GM19452 (cell line): ENCODE measurements at regions not wholly inside any gene's neighbourhood (a gene's known extent, or its start where the extent isn't known, plus 50 kb on each side); places are given as distances from the start of the nearest gene placed in this dataset.

Experiments used
- ATAC-seq: cut with Tn5 transposase; IDR thresholded peaks from one replicate; pipeline ENCODE4 v1.9.1; 2021; ENCODE audit not compliant: unreplicated experiment

DNA sequence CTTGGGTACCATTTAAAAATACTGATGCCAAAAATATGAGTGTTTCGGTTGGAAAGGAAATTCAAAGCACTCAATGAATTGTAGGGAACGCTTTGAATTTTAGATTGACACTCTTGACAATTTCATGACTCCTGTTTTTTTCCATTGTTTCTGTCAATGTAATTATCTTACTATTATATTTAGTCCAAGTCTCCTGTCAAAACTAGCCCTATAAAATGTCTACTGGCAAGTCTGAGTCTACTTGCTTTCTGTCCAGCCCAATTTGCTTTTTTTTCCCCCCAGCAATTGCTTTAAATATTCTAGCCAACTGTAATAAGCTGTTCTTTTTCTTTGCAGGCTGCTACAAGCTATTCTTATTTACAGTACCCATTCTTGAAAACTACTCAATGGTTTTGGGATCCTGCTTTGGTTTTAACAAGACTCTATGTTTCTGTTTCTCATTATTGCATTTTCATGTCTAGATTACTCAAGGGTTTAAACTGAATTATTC, 1103.9 kb upstream of the GJE1 start:
- no peak for ATAC-seq

DNA sequence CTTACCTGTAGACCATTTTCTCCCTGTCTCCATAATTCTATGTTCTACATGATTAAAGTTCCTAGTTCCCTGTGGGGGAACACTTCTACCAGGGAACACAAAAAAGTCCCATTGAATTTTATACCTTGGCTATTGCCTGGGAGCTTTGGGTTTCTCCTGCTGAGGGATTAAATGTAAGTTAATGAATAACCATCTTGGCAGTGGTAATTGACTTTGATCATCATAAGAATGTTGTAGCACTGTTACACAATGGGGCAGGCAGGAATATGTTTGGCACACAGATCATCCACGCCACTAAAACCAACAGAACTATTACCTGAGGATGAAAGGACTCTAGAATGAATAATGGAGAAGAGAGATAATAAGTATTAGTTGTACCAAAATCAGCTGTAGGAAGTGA, 1106.2 kb upstream of the GJE1 start:
- ATAC-seq: no peak

DNA sequence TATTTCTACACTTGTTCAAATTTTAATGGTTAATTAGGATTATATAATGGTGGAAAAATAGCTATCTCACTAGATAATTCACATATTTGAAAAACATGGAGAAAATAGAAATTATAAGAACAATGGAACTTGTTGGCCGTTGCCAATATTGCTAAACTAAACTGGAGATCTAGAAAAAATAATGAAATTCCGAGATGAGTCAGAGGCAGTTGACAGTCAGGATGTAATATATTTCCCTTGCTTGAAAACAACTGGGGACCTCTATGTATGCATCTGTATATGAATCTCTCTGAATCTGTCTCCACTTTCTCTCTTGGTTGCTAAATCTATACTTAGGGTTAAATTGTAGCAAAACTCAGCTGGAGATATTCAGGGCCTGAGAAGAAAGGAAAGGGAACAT, 1108.2 kb upstream of the GJE1 start:
- no peak for ATAC-seq

DNA sequence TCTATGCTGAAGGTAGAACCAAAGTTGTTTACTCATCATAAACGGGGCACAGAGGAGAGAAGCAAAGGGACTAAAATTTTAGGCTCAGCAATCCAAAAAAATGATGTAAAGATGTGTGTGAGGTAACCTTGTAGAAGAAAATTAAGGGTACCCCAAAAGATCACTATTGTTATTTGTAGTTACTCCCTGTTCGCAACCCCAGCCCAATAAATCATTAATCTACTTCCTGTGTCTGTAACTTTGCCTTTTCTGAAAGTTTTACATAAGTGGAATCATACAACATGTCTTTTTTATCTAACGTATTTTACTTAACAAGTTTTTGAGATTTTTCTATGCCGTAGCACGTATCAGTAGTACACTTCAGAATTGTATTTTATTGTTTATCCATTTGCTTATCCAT, 1114.8 kb upstream of the GJE1 start:
- no peak for ATAC-seq

DNA sequence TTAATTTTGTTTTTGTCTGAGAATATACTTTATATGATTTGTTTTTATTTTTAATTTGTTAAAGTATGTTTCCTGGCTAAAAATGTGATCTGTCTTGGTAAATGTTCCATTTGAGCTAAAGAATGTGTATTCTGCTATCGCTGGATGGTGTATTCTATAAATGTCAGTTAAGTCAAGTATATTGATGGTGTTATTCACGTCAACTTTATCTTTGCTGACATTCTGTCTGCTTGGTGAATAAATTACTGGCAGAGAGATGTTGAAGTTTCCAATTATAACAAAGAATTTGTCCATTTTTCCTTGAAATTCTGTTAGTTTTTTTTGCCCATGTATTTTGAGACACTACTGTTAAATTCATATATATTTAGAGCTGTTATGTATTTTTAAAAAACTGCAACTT, 1131.8 kb upstream of the GJE1 start:
- no peak for ATAC-seq

DNA sequence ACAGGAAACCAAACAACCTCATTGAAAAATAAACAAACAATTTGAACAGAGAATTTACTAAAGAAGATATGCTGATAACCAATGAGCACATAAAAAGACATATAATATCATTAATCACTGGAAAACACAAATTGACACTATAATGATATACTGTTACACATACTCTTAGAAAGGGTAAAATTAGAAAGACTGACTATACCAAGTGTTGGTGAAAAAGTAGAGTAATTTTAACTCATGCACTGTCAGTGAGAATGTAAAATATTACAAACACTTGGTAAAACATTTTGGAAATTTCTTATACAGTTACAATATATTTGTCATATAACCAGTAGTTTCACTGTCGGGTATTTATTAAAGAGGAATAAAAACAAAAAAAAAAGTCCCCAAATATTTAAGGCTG, 1139.2 kb upstream of the GJE1 start:
- ATAC-seq: no peak

DNA sequence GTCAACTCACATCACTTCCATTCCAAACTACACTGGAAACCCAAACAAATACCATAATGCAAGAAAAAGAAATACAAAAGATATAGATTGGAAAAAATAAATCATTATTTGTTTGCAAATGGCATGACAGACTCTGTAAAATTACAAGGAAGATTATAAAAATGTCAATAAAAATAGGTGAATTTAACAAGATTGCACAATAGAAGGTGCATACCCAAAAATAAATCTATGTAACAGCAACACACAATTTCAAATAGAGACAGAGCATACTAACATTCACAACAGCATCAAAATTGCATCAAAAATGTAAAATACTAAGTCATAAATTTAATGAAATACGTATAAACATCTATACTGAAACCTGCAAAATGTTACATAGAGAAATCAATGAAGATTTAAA, 1140.0 kb upstream of the GJE1 start:
- no peak for ATAC-seq

DNA sequence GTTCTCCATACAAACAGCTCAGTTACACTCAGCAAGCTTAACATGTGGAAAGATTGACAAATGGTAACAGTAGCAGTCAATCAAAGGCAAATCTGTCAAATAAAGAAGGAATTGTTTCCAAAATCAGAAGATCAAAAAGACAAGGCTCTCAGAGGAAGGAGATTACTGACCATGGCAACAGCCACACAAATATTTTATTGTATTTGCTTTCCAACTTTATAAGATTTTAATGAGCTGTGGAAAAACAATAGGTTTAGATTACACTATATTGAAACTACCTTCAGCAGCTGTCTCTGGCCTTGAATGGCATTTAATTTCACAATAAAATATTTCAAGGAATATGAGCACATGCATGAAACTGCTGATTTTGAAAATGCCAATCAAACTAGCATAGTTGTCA, 1143.9 kb upstream of the GJE1 start:
- no peak for ATAC-seq

DNA sequence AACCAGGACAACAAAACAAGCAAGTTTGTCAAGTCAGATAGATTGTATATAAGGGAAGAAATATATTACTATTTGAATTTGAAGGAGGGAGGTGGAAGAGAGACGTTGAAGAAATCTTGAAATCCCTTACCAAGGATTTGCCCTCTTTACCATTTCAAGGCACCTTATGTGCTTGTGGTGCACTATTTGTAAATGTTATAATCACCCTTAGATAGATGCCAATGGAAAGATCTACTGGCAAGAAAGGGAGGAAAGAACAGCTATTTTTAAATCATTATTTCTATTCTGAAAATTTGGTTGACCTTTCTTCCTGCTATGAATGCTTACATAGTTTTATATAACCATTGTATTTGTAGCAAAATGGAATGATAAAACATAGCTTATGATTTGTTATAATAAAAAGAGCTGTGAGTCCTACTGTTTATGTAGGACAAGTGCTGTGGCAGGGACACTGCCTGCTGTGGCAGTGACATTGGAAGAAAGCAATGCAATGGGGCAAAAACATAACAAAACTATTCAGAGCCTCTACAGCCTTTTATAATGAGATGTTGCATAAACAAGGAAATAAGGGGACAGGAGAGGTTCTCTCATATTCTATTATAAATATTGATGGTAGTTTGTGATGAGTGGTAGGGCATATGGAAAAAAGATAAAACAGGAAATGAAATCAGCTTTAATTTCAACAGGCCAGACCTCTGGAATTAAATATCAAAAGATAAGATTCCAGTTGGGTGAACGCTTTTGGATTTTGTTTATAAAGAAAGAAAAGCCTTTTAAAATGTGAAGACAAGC, 1145.2 kb upstream of the GJE1 start:
- no peak for ATAC-seq

DNA sequence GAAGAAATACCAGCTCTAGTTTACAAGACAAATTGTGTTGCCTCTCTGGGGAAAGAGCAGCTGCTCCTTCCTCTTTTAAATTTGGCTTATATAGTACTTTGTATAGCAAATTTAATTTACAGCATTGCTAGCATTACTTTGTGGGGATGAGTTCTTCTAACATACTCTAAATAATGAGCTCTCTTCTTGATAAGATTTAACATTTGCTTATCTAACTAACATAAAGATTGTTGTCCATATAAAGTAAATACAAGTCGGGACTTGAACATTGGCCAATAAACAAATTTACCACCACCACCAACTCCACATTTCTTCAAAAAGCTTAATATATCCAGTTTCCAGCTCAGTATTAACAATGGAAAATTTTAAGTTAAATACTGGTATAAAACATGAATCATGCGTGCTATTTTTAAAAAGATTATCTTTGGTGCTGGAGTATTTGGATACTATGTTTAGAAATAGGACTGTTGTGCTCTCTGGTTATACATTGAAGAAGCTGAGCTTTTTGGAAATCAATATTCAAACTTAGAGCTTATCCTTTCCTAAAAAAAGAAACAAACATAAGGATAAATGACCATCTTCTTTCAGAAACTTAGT, 1146.9 kb upstream of the GJE1 start:
- ATAC-seq: no peak

DNA sequence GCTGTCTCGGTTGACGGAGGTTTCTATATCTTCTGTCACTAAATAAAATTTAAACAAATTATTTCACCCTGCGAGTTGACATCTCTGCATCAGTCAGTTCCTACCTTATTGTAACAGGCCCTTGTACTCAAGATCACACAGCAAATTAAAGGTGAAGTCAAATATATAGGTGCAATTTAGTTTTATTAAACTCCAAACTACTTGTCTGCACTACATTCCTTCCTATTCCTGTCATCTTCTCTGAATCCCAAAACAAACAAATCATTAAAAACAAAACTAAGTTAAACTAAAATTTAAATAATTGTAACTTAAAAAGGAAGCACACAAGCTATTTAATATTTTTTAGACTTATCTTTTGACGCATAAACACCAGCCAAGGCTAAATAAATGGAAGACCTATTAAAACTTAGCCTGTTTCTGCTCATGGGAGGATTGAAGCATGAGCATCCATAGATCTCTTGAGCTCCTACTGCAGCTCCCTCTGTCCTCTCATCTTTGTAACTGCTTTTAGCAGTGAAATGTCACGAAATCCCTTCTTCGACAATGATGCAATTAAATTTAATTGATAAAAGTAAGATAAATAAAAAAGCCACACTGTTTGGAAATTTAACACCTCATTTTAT, 1152.3 kb upstream of the GJE1 start:
- ATAC-seq: no peak

DNA sequence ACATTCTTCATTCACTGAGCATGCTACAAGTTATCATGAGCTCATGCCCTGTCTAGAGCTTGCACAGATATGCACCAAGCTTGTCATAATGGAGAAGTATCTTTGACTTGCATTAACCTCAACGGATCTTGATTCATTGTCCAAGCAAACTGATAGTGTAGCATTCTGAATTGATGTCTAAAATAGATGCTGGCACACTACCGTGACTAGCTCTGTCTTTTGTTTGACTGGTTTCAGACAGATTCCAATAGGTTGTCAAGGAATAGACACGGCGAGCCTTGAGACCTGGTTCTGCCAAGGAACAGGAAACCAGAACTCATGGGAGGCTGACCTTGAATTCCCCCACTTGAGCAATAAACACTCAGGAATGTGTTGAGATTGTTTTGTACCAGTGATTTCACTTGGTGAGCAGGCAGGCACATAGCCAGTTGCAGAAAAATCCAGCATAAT, 1153.1 kb upstream of the GJE1 start:
- ATAC-seq: no peak

DNA sequence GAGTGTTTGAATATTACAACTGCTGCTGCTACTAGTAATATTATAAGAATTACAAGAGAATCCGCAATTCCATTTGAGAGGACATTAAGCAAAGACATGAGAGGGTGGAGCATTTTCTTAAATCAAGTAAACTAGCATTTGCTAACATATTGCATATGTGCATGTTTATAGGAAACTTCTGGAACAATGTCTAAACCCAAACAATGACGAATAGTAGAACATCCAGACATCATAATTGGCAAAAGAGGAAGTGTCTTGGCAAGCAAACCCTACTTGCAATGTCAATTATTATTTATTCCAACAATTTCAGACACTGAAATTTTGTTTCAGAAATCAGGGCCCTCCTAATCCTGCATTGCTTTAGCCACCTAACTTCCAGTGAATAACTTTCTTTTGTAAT, 1155.3 kb upstream of the GJE1 start:
- ATAC-seq: no peak

DNA sequence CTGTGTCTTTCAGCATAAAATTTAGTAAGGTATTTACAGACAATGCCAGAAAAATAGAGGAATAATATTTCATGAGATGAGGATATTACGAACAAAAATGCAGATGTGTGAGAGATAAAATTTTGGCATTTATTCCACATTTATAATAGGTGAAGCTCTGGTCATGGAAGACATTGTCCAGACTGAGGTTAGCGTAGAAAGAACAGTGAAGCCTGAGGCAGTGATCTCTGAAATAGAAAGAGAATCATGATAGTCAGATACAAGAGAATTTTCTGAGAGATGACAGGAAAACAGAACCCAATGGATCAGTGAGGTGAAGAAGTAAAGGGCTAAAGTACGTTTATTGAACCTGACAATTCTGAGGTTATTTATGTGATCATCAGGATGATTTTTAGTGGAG, 1155.9 kb upstream of the GJE1 start:
- no peak for ATAC-seq

DNA sequence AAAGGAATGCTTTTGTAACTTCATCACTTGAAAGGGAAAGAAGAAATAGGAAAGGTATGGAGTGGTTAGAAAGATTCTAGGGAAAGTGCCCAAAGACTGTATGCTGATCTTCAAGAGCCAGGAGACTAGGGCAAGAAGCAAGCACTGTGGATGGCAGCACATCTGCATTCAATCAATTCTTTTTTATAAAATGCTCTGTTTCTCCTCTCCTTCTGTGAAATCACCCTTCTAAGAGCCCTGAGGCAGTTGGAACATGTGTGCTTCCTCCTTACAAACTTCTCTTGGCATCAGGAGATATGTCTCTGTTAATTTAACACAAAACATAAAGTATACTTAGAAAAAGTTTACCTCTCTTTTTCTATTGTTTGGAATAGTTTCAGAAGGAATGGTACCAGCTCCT, 1162.2 kb upstream of the GJE1 start:
- ATAC-seq: no peak

DNA sequence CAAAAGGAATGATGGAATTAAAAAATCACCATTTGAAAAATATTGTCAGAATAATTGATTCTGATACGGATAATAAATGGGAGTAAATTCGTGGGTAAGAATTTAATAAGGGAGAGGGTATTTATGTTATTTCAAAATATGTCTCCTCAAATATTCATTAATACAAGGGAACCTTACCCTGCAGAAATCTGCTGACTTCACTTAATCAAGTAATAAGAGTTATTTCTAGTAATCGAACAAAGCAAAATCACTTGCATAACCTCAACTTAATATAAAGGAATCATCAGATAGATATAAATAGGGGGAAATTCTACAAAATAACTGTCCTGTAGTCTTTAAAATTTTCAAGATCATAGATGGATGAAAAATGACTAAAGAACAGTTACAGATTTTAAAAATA, 1164.7 kb upstream of the GJE1 start:
- ATAC-seq: no peak

DNA sequence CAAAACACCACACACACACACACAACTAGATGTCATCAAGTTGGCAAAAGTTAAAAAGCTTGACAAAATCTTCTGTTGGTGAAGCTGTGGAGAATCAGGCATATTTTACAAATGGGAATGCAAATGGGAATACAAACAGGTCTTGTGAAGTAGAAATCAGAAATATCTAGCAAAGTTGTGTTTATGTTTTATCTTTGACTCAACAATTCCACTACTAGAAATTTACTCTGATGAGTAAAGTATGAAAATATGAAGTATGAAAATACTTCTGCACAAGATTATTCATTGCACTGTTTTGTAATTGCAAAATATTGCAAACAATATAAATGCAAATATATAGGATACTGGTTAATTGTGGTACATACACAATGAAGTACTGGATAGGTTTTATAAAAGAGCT, 1166.0 kb upstream of the GJE1 start:
- no peak for ATAC-seq

DNA sequence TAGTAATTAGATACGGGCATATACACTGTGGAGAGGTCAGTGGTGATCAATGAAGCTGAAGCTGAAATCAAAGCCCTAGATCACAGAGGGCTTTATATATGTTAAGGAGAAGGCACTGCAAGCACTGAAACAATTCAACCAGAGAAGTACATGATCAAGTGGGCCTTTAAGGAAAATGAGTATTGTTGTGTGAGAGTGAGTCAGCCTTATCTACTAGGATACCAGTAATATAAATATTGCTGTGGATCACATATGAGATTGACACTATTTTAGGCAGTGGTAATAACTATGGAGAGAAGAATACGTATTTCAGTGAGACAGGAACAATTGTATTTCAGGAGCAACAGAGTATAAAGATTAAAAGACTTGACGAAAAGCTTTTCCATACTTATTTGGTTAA, 1172.2 kb upstream of the GJE1 start:
- no peak for ATAC-seq

DNA sequence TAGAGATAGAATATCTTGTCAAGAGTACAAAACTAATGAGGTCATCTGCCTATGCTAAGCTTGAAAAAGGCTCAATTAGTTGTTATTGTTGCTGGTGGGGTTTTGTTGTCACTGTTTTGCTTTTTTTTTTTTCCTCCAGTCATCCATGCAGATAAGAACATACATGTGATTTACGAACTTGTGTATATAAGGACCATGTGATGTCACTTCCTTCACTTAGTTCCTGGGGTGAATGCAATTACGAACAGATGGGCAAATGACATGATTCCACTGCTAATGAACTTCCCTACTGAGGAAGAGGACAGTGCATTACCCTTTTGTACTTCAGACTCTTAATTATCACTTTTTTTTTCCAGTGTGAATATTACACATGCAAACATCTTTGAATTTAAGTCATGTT, 1175.3 kb upstream of the GJE1 start:
- ATAC-seq: no peak

DNA sequence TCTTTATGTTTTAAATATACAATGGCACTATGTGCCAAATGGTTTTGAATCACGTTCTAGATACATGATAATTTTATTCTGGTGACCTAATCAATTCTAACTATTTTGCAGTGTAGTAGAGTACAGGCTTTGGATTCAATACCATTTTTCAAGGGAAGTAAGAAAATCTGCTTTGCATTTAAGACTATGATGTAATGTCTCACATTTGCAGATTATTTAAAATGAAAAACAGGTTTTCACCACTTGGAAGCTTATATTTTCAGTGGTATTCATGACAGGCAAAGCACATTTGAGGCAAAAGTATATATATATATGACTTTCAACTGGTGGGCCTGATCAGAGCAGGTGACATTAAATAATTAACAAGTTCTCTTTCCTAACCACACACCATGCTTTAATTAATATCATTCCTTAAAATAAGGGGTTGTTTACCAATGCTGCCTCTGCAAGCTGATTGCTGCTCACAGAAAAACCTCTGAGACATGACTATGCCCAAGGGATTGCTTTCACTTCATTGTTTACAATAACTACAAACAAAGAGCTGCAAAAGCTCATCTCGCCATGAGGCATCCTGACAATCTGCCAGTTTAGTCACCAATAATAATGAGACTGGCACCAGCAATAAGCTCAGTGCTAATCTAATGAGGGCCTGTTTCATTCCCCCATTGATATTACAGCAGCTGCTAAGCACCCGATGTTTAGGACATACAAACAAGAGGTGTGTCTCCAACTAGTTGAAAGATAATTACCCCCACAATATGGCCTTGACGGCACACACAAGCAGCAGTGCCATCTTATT, 1176.0 kb upstream of the GJE1 start:
- no peak for ATAC-seq

DNA sequence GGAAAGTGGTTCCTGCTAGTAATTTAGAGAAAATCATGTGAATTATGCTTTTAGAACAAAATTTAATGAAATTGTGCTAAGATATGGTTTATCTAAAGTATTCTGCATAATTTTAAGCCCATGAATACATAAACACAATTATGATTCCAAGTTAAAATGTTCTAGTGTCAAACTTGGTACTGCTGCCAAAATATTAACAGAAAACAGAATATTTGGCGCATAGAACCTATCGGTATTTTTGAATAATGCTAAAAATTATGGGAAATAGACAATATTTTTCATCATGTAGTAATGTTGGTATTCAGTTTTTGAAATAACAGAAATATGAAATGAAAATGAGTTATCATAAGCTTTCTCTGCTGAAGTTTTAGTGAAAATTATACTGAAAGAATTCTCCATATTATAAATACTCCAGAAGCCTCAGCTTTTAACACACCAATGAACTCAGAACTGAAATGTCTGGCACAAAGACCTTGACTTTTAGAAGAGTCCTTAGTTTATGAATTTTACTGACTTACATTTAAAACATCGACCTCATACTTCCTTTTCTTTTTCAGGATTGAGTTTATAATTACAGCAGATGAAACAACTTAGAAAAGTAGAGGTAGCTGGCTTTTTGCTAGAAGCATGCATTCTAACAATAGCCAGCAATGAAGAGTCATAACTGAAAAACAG, 1192.3 kb upstream of the GJE1 start:
- no peak for ATAC-seq
